Neuronal stem cell (in vitro differentiated cells): ENCODE measurements at regions not wholly inside any gene's neighbourhood (a gene's known extent, or its start where the extent isn't known, plus 50 kb on each side); places are given as distances from the start of the nearest gene placed in this dataset.
A peak's percentile ranks its signal among the peaks of the same experiment; 100 is the strongest.

ENCODE experiments used
- DNase-seq: peaks from one replicate; pipeline ENCODE4 v3.0.0-alpha.2; 2013; ENCODE audit warnings: low spot score
- H2AFZ ChIP-seq: one replicate; pipeline ENCODE4 v1.6.1; 2013; ENCODE audit warnings: mild to moderate bottlenecking, low read length, inconsistent platforms
- H2AK5ac ChIP-seq: 2 replicates; pipeline ENCODE4 v1.6.1; 2013; ENCODE audit warnings: low read depth, mild to moderate bottlenecking, inconsistent platforms, low read length, moderate library complexity, mixed read lengths
- H2BK120ac ChIP-seq: 2 replicates; pipeline ENCODE4 v1.6.1; 2013; ENCODE audit warnings: low read depth, mild to moderate bottlenecking, inconsistent platforms, low read length, moderate library complexity, mixed read lengths
- H2BK12ac ChIP-seq: one replicate; pipeline ENCODE4 v1.6.1; 2013; ENCODE audit warnings: low read length, inconsistent platforms
- H2BK15ac ChIP-seq: 2 replicates; pipeline ENCODE4 v1.6.1; 2013; ENCODE audit warnings: mild to moderate bottlenecking, low read length, inconsistent platforms, mixed read lengths
- H2BK5ac ChIP-seq: one replicate; pipeline ENCODE4 v1.6.1; 2013; ENCODE audit warnings: inconsistent platforms, mild to moderate bottlenecking, low read length, moderate library complexity
- H3K14ac ChIP-seq: one replicate; pipeline ENCODE4 v1.6.1; 2013; ENCODE audit warnings: low read length, inconsistent platforms
- H3K18ac ChIP-seq: 2 replicates; pipeline ENCODE4 v1.6.1; 2013; ENCODE audit warnings: low read length, inconsistent platforms
- H3K23ac ChIP-seq: 2 replicates; pipeline ENCODE4 v1.6.1; 2013; ENCODE audit warnings: low read depth, mild to moderate bottlenecking, mixed read lengths, low read length, inconsistent platforms; ENCODE audit not compliant: poor library complexity
- H3K27ac ChIP-seq: replicated peaks from 3 replicates; pipeline ENCODE4 v1.5.1; 2013; ENCODE audit warnings: low read length, inconsistent platforms
- H3K27me3 ChIP-seq, 3 experiments: 2 replicates each; pipeline ENCODE4 v1.6.1; 2013; ENCODE audit warnings: low read length in 3 of 3, mild to moderate bottlenecking in 2 of 3, inconsistent platforms in 1 of 3, low read depth in 1 of 3, mixed read lengths in 1 of 3, moderate library complexity in 1 of 3; ENCODE audit not compliant: control insufficient read depth in 3 of 3, insufficient read depth in 3 of 3
- H3K36me3 ChIP-seq, 2 donors: replicated peaks in 1 of 2; 2 replicates each; pipeline ENCODE4 v1.6.1; 2013; ENCODE audit warnings: low read length in 2 of 2; ENCODE audit not compliant: control insufficient read depth in 2 of 2, insufficient read depth in 2 of 2
- H3K4ac ChIP-seq: 2 replicates; pipeline ENCODE4 v1.6.1; 2013; ENCODE audit warnings: inconsistent platforms, mild to moderate bottlenecking, low read length, moderate library complexity
- H3K4me1 ChIP-seq, 2 donors: 1 replicate in 1 of 2; 2 replicates in 1 of 2; pipeline ENCODE4 v1.6.1; 2013; ENCODE audit warnings: low read length in 2 of 2, low read depth in 1 of 2; ENCODE audit not compliant: control insufficient read depth in 2 of 2, insufficient read depth in 1 of 2
- H3K4me2 ChIP-seq: one replicate; pipeline ENCODE4 v1.6.1; 2013; ENCODE audit warnings: mild to moderate bottlenecking, low read length, inconsistent platforms; ENCODE audit not compliant: insufficient read depth, poor library complexity, severe bottlenecking
- H3K4me3 ChIP-seq, 2 donors: 2 replicates each; pipeline ENCODE4 v1.5.1; 2013; ENCODE audit warnings: low read length in 2 of 2, mild to moderate bottlenecking in 2 of 2, inconsistent platforms in 1 of 2, moderate library complexity in 1 of 2
- H3K79me1 ChIP-seq: one replicate; pipeline ENCODE4 v1.6.1; 2013; ENCODE audit warnings: low read depth, mild to moderate bottlenecking, inconsistent platforms, low read length, moderate library complexity
- H3K9ac ChIP-seq: one replicate; pipeline ENCODE4 v1.6.1; 2013; ENCODE audit warnings: mild to moderate bottlenecking, low read depth, low read length, inconsistent platforms; ENCODE audit not compliant: poor library complexity
- H3K9me3 ChIP-seq, 2 donors: replicated peaks in 1 of 2; 2 replicates each; pipeline versions ENCODE3 to v1.6.1; 2013; ENCODE audit warnings: low read length in 2 of 2, mild to moderate bottlenecking in 2 of 2, inconsistent platforms in 1 of 2, low read depth in 1 of 2, mixed read lengths in 1 of 2, moderate library complexity in 1 of 2; ENCODE audit not compliant: control insufficient read depth in 2 of 2, insufficient read depth in 1 of 2
- H4K8ac ChIP-seq: one replicate; pipeline ENCODE4 v1.6.1; 2013; ENCODE audit warnings: low read depth, mild to moderate bottlenecking, inconsistent platforms, low read length, moderate library complexity
- H4K91ac ChIP-seq: one replicate; pipeline ENCODE4 v1.6.1; 2013; ENCODE audit warnings: low read length, low read depth, mild to moderate bottlenecking, inconsistent platforms; ENCODE audit not compliant: poor library complexity
- WGBS, 2 donors: extraction: QIAGEN DNeasy Blood & Tissue Kit; methylation state at CpG; one replicate each; pipeline ENCODE4 v1.1.7; 2013; ENCODE audit warnings: missing lambda C conversion rate in 2 of 2, mixed read lengths in 1 of 2; ENCODE audit not compliant: insufficient read length in 2 of 2, insufficient replicate concordance in 1 of 2; ENCODE audit errors: extremely low coverage in 2 of 2; 5-methylcytosine and 5-hydroxymethylcytosine counted together

DNA sequence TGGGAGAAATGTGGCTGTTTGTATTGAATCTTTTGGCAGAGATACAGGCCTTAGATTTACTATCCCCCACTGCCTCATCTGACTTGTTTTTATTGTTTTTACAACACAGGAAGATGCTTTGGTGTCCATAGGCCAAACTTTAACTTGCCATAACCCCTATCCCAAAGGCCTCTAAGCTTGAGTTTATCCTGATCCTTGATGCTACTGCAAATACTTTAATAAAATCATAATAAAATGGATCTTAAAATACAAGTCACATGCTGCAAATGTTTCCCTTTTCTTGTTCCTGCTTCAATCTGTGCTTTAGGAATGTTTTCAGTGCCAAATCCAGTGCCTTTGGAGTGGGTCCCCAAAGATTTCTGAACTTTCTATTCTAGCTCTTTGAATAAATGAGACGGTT, 770.6 kb downstream of the DACH1 start:
- Histone ChIP-seq H2BK15ac (no peak overlapping the region), H3K4ac (no peak overlapping the region), H3K9ac (no peak overlapping the region), H3K4me3 (no peak overlapping the region), H3K36me3 (no peaks in the 10 kb centered on the region), H3K14ac (no peak overlapping the region), H2BK5ac (no peak overlapping the region), H3K79me1 (no peaks in the 10 kb centered on the region), H3K23ac (no peak overlapping the region), H4K8ac (no peak overlapping the region), H3K27me3 (no peaks in the 10 kb centered on the region), H2AFZ (peak overlapping the region; percentile 15), H2BK120ac (no peak overlapping the region), H4K91ac (no peak overlapping the region), H3K27ac (no peak overlapping the region), H2AK5ac (no peak overlapping the region), H3K18ac (no peak overlapping the region), H3K9me3 (no peaks in the 10 kb centered on the region), H3K4me1 (no peaks in the 10 kb centered on the region), H3K4me2 (no peak overlapping the region), H2BK12ac (no peak overlapping the region)
- DNase-seq = no peak
- no CpG with 5 or more reads among the region's 1 CpG for WGBS, 2 donors

DNA sequence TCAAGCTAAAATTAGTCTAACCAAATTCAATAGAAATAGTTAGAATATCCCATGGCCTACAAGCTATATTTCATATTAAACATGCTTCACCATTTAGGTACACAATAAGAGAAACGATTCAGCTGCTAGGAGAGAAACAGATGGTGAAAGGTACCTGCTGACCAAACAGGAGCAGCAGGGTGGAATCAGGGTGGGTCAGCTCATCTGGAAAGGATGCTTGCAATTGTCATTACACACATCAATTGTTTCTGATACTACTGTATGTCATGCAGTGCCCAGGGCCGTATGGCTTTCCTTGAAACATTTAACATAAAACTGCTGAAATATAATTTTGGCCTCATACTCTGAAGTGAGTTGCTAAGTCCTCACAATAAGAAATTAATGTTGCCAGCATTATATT, 776.0 kb downstream of the DACH1 start:
- Histone ChIP-seq H3K14ac (no peak overlapping the region), H3K18ac (no peak overlapping the region), H2AFZ (no peak overlapping the region), H2BK5ac (no peak overlapping the region), H2BK12ac (no peak overlapping the region), H2BK120ac (no peak overlapping the region), H3K27ac (no peak overlapping the region), H3K9ac (no peak overlapping the region), H3K36me3 (no peaks in the 10 kb centered on the region), H3K27me3 (no peaks in the 10 kb centered on the region), H3K4ac (no peak overlapping the region), H3K4me3 (no peak overlapping the region), H3K23ac (no peak overlapping the region), H2AK5ac (no peak overlapping the region), H2BK15ac (no peak overlapping the region), H3K4me1 (no peaks in the 10 kb centered on the region), H3K79me1 (no peaks in the 10 kb centered on the region), H3K4me2 (no peak overlapping the region), H3K9me3 (no peaks in the 10 kb centered on the region), H4K91ac (no peak overlapping the region), H4K8ac (no peak overlapping the region)
- no peak for DNase-seq
- WGBS, 2 donors = no CpG with 5 or more reads among the region's 2 CpGs

DNA sequence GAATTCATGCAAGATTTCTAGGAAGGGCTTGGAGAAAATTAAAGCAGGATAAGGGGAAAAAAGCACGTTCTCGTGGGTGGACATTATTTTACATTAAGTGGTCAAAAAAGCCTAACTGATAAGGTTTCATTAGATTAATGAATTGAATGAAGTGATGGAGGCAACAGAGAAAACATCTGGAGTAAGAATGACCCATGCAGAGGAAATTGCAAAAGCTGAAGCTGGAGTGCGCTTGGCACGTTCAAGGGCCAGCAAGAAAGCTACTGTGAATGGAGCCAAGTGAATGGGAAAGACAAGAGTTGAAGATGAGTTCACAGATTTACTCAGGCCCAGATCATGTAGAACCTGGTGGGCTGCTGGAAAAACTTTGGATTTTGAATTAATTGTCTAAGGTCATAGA, 777.9 kb downstream of the DACH1 start:
- Histone ChIP-seq H3K4me1 (no peaks in the 10 kb centered on the region), H4K8ac (no peak overlapping the region), H3K4ac (no peak overlapping the region), H3K27ac (no peak overlapping the region), H3K27me3 (no peaks in the 10 kb centered on the region), H3K9ac (no peak overlapping the region), H2BK5ac (no peak overlapping the region), H3K14ac (no peak overlapping the region), H2BK120ac (no peak overlapping the region), H3K18ac (no peak overlapping the region), H2AK5ac (no peak overlapping the region), H3K9me3 (no peaks in the 10 kb centered on the region), H4K91ac (no peak overlapping the region), H3K4me2 (no peak overlapping the region), H2BK12ac (no peak overlapping the region), H3K23ac (no peak overlapping the region), H3K4me3 (no peak overlapping the region), H2AFZ (no peak overlapping the region), H3K36me3 (no peaks in the 10 kb centered on the region), H3K79me1 (no peaks in the 10 kb centered on the region), H2BK15ac (no peak overlapping the region)
- WGBS, 2 donors = no CpG with 5 or more reads among the region's 4 CpGs
- DNase-seq = no peak

DNA sequence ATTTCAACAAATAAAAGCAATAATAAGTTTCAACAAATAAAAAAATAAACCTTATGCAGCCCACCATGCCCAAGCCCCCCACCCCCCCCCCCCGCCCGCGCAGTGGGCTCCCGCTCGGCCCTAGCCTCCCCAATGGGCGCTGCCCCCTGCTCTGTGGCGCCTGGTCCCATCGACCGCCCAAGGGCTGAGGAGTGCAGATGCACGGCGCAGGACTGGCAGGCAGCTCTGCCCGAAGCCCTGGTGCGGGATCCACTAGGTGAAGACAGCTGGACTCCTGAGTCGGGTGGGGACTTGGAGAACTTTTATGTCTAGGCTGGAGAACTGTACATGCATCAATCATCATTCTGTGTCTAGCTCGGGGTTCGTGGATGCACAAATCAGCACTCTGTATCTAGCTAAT, 779.6 kb downstream of the DACH1 start:
- H4K91ac ChIP-seq = no peak overlapping the region
- H2BK12ac ChIP-seq = no peak overlapping the region
- no peak overlapping the region for H2BK15ac ChIP-seq
- no peaks in the 10 kb centered on the region for H3K79me1 ChIP-seq
- no peak overlapping the region for H2BK120ac ChIP-seq
- no peaks in the 10 kb centered on the region for H3K9me3 ChIP-seq
- no peak for DNase-seq
- no peak overlapping the region for H4K8ac ChIP-seq
- no peak overlapping the region for H2AK5ac ChIP-seq
- no peak overlapping the region for H2BK5ac ChIP-seq
- no peak overlapping the region for H3K14ac ChIP-seq
- no CpG with 5 or more reads among the region's 16 CpGs for WGBS, 2 donors
- H3K18ac ChIP-seq = no peak overlapping the region
- no peak overlapping the region for H3K9ac ChIP-seq
- no peak overlapping the region for H2AFZ ChIP-seq
- no peaks in the 10 kb centered on the region for H3K4me1 ChIP-seq
- no peak overlapping the region for H3K4ac ChIP-seq
- H3K27ac ChIP-seq = no peak overlapping the region
- no peak overlapping the region for H3K4me3 ChIP-seq
- no peaks in the 10 kb centered on the region for H3K36me3 ChIP-seq
- no peaks in the 10 kb centered on the region for H3K27me3 ChIP-seq
- no peak overlapping the region for H3K4me2 ChIP-seq
- H3K23ac ChIP-seq = no peak overlapping the region
